ENCODE measurements at regions not wholly inside any gene's neighbourhood (a gene's known extent, or its start where the extent isn't known, plus 50 kb on each side); places are given as distances from the start of the nearest gene placed in this dataset.

GRCh38 chr15:94032571-94032970, 198.8 kb upstream of the MCTP2 start:
- Histone ChIP-seq H2BK15ac (ENCODE audit: low read length) (no peak overlapping the region), H3K36me3 (ENCODE audit: control insufficient read depth in 2 of 4, insufficient read depth in 4 of 4, low read length in 3 of 4) (no peaks in the 10 kb centered on the region), H3K9ac (replicated peaks in 1 of 4; ENCODE audit: extremely low read depth in 1 of 4, low read depth in 3 of 4, low read length in 3 of 4) (no peak overlapping the region), H2BK120ac (replicated peaks; ENCODE audit: low read depth, low read length) (no peak overlapping the region), H3K14ac (ENCODE audit: insufficient read length) (no peak overlapping the region), H2BK5ac (ENCODE audit: low read depth, low read length) (no peak overlapping the region), H4K20me1 (replicated peaks in 1 of 2; ENCODE audit: control insufficient read depth in 1 of 2, insufficient read depth in 2 of 2, low read length in 2 of 2) (no peaks in the 10 kb centered on the region), H3K79me2 (ENCODE audit: control insufficient read depth in 1 of 2, insufficient read depth in 2 of 2, low read length in 2 of 2) (no peaks in the 10 kb centered on the region), H3K4me2 (ENCODE audit: insufficient read depth in 1 of 2, low read depth in 2 of 2, low read length in 2 of 2) (no peak overlapping the region), H2AFZ (ENCODE audit: low read length) (no peak overlapping the region), H3K23me2 (ENCODE audit: low read depth, low read length) (no peaks in the 10 kb centered on the region), H3K18ac (ENCODE audit: extremely low read depth, low read length) (no peak overlapping the region), H2BK20ac (ENCODE audit: low read length) (no peak overlapping the region), H3K9me3 (ENCODE audit: insufficient read depth in 2 of 2, low read depth in 1 of 2, low read length in 1 of 2) (no peaks in the 10 kb centered on the region), H4K8ac (ENCODE audit: extremely low read depth, insufficient read depth, low read length) (no peak overlapping the region), H3K56ac (replicated peaks; ENCODE audit: insufficient read length, low read depth, low read length) (no peak overlapping the region), H3K4me1 (replicated peaks in 1 of 4; ENCODE audit: control insufficient read depth in 3 of 4, insufficient read depth in 4 of 4, low read length in 3 of 4) (no peaks in the 10 kb centered on the region), H3K23ac (ENCODE audit: insufficient read length) (no peak overlapping the region), H3K4me3 (ENCODE audit: extremely low read depth in 1 of 4, insufficient read depth in 2 of 4, low read depth in 3 of 4, low read length in 4 of 4) (no peak overlapping the region), H3K79me1 (ENCODE audit: low read depth, low read length) (no peaks in the 10 kb centered on the region), H3K4ac (replicated peaks; ENCODE audit: insufficient read length, low read depth, low read length) (no peak overlapping the region), H3K27me3 (replicated peaks in 1 of 4; ENCODE audit: control insufficient read depth in 3 of 4, extremely low read depth in 1 of 4, insufficient read depth in 3 of 4, low read length in 3 of 4) (no peaks in the 10 kb centered on the region), H3K27ac (ENCODE audit: low read depth, low read length) (no peak overlapping the region), H4K5ac (ENCODE audit: insufficient read length, low read depth, low read length) (no peak overlapping the region), H4K91ac (replicated peaks; ENCODE audit: insufficient read length, low read length) (no peak overlapping the region), H2BK12ac (ENCODE audit: low read depth, low read length) (no peak overlapping the region), H2AK5ac (ENCODE audit: low read depth, low read length) (no peak overlapping the region)
- FAIRE-seq (no peak), DNase-seq (ENCODE audit: low read depth in 1 of 2, low spot score in 2 of 2) (no peak)
- WGBS, 2 experiments (ENCODE audit: extremely low coverage in 1 of 2, insufficient coverage in 1 of 2, insufficient read length in 1 of 2, insufficient replicate concordance in 2 of 2, low coverage in 1 of 2, low lambda C conversion rate in 2 of 2, missing lambda C conversion rate in 1 of 2), result 90% methylated on average over 7 of the region's 7 CpGs; no CpG with 5 or more reads in 1 of the 2 experiments
- ChIA-PET CTCF (ENCODE audit: partially characterized antibody) (interaction anchor here (0.7 kb wide), 1 partner anchor 16 kb away, joined by 3 read pairs; no protein-coding TSS in a partner anchor), POLR2A (ENCODE audit: partially characterized antibody) (no interaction called here)
- no peak for TF ChIP-seq RXRA (IDR thresholded peaks at IDR 0.05; ENCODE audit: insufficient read depth, low read depth, low read length)
- no peak for TF ChIP-seq E2F6 (IDR thresholded peaks at IDR 0.05)

Measured in H1 (cell line).